ENCODE measurements at regions not wholly inside any gene's neighbourhood (a gene's known extent, or its start where the extent isn't known, plus 50 kb on each side); places are given as distances from the start of the nearest gene placed in this dataset.
A peak's percentile ranks its signal among the peaks of the same experiment; 100 is the strongest.
"Not testable (repeated sequence)": the region's sequence is repeated elsewhere in the genome, so short reads cannot be mapped to it uniquely, and the experiment has no call there.

DNA sequence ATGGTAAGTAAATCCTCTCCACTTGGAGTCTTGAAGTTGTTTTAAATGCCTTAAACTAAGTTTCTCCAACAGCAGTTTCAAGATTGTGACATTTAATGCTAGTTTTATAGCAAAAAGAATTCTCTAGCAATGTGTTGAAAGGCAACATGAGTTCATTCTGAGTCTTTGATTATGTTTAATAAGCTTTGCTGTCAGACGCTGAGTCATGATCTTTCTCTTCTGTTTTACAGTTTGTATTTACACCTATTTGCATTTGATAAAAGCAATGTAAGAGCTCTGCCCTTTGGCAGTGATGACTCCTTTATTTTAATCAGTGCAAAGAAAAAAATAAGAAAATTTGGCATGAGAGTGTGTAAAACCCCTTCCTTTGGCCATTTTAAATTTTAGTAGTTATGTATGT lies 497.7 kb downstream of the STK39 start:
- no peak for DNase-seq (ENCODE audit: low read depth)

DNA sequence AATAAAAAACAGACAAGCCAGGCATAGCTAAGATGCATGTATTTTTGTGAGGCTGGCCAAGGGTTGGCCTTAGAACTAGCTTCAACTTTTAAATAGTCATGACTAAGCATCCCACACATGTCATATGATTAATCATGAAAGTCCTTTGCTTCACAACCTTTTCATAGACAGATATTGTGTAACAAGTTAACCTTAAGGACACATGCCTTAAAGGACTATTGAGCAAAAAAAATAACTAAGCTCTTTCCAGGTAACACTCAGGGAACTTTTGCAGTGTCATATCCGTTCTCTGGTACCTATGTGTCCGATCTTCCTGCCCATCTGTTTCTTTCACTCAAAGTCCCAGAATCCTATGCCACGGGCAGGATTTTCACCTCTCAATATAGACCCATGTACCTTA lies 498.4 kb downstream of the STK39 start:
- no peak for DNase-seq (ENCODE audit: low read depth)

DNA sequence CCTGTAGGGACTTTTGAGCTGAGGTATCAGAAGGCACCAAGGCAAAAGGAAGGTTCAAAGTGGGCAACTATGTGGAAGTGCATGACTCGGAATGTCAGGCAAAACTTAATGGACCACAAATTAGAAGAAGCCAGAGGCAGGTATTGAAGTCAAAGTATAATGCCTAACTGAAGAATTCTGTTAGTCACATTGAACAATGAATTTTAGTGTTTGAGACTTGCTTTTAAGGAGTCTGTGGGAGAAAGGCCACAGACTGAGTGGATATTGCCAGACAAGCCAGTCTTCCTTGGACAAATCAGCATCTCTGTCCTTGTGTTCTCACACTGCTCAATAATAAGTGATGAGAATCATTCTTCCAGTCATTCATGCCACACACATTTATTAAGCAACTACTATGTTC lies 498.9 kb downstream of the STK39 start:
- no peak for DNase-seq (ENCODE audit: low read depth)

DNA sequence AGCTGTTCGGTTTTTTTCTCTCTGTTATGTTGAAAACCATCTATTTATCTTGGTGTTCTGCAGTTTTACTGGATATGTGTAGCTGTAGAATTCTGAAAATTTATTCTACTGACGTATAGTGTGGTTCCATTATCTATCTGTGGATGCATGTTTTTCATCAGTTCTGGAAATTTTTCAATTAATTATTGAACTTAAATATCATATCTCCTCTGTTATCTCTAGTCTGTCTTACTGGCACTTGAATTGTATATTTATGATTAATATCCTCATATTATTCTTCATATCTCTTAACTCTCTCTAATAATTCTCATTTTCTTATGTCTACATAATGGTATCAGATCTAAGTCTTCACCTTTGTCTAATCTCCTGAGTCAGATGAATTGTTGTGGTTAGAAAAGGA lies 501.7 kb downstream of the STK39 start:
- no peak for DNase-seq (ENCODE audit: low read depth)

DNA sequence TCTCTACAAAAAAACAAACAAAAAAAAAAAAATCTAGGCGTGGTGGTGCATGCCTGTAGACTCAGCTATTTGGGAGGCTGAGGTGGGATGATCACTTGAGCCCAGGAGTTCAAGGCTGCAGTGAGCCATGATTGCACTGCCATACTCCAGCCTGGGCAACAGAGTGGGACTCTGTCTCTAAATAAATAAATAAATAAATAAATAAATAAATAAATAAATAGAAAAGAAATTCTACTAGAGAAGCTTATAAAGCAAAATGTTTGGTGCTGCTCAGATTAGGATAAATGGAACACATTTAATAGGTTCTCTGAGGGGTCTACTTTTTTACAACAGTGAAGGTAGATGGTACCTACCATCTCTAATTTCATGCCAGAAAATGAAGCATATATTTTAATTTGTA lies 507.5 kb downstream of the STK39 start:
- not testable (repeated sequence) for DNase-seq (ENCODE audit: low read depth)

DNA sequence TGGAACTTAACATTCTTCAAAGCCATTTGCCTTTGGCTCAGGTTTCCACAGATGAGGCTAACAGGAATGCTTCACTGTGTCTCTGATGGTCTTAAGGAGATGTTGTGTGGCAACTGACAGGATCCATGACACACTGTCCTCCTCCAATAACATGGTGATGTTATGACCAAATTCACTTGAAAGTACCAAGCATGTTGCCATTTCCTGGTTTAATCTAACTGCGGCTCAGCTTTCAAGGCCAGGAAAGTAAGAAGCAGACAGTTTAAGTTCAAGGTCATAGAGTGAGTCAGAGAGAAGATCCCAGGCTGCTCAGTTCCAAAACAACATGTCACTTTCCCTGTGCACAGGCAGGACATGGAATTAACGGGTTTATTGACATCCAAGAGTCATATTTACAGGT lies 513.6 kb downstream of the STK39 start:
- DNase-seq (ENCODE audit: low read depth) = no peak

DNA sequence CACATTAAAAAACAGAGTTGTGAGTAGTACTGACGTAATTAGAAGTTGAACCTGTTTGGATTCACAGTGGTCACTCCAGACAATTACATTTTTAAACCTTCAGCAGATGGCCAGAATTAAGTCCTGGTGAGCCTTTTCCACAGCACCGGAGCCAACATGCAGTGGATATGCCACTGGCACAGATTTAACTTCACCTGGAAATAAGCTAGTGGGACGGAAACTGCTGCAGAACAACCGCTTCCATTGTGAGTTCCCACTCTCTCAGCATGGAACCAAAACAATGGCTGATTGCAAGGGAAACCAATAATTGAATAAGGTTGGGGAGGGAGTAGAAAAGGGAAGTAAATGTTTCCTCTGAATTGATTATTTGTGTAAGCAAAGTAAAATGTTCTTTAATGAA lies 515.1 kb downstream of the STK39 start:
- no peak for DNase-seq (ENCODE audit: low read depth)

DNA sequence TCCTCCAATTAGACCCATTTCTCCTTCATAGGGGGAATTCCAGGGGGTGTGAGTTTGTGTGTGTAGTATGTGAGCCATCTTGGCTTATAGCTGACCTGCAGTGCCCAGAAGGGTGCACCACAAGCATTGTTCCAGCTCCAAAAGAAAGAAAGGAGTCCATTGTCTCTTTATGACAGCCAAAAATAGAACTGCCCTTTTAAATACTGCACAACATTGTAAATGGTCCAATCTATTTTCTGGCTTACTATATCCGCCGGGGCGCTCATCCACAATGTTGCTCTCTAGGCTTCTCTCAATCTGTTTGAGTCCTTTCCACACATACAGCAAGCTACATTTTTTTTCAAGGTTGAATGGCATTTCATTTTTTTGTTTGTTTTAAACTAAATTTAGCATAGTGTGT lies 517.5 kb downstream of the STK39 start:
- DNase-seq (ENCODE audit: low read depth) = no peak

DNA sequence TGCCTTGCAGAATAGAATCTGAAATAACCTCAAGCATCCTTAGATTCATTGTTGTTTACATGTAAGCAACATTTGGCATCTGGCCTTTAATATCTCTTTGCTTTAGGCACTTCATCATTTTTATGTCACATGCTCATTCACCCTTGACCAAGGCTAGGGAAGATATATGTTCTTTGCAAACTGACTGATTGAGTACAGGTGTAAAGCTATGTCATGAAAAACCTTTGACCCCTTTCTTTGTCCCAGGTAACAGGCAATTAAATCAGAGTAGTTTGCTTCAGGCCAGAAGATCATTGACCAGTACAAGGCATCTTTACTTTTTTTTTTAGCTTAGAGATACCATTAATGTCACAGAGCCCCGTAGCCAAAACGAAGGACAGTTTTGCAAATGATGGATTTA lies 520.6 kb downstream of the STK39 start:
- no peak for DNase-seq (ENCODE audit: low read depth)

DNA sequence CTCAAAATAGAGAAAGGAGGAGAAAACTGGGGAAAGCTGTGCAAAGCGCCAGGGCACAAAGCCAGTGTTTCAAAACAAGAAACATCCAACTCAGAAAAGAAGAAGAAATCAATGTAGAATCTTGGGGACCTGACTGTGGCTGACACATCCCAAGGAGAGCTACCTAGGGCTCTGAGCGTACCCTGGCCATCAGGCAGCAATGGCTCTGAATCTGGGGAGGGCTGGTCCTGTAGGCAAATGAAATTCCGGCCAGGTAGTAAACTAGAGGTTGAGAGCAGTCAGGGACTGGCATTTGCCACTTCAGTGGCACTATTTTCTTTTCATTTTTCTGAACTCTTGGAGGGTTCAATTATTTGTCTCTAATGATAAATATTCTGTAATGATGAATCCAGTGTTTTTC lies 525.8 kb downstream of the STK39 start:
- DNase-seq (ENCODE audit: low read depth) = no peak

DNA sequence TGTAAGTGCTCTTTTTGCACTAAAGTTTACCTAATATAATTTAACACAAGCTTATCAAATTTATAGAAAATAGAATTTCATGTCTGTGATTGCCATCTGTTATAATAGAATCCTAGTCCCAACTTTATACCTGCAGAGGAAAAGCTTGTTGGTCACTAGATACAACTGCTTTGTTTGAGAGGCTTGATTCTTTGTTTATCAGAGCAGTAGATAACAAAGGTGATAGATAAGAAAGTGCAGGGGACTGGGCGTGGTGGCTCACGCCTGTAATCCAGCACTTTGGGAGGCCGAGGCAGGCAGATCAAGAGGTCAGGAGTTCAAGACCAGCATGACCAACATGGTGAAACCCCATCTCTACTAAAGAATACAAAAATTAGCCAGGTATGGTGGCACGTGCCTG lies 528.0 kb downstream of the STK39 start:
- DNase-seq (ENCODE audit: low read depth) = no peak

DNA sequence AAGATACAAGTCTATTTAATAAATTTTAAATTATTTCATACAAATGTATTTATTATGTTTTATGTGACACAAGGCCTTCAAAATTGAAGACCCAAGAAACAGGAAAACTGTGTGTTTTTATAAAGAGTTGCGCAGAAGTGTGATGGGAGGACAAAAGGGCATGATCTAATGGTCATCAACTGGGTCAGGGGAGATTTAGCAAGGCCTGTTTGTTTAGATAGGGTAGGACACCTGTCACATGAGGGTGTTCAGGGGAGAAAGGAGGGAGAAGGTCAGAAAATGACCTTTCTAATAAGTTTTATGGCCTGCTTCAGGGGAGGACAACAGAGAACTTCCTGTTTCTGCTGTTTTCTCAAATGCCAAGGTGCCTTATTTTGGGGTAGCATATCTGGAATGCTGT lies 528.8 kb downstream of the STK39 start:
- no peak for DNase-seq (ENCODE audit: low read depth)

DNA sequence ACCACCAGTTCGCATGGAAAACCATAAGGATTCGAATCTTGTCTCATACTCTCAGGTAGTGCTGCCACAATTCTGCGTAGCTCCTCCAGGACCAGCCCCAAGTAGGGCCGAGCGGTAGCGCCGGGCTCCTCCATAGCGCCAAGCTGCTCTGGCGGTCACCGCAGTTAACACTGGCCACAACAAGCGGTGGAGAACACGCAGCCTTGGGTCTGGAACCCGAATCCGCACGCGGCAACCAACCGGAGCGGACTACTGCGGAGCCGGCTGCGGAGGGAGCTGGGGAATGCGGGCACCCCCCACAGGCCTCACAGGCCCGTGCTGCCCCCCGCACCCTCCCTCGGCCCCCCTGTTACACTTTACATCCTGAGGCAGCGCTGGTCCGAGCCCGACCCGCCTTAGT lies 531.5 kb downstream of the STK39 start:
- no peak for DNase-seq (ENCODE audit: low read depth)

DNA sequence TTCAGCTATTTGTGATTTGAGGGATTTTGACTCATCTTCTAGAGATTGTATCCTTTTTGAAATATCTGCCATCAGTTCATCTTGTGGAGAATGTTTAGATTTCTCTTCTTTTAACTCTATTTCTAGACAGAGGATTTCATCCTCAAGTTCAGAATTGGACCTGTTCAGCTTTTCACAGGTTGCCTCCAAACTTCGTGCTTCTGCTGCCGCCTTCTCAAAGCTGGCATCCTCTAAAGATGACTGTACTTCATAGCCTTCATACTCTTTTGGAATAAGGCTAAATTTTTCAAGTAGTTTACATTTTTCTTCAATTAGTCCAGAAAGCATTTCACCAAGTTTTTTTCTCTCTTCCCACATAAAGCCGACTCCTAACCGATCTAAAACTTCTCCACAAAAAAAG lies 531.9 kb downstream of the STK39 start:
- not testable (repeated sequence) for DNase-seq (ENCODE audit: low read depth)

DNA sequence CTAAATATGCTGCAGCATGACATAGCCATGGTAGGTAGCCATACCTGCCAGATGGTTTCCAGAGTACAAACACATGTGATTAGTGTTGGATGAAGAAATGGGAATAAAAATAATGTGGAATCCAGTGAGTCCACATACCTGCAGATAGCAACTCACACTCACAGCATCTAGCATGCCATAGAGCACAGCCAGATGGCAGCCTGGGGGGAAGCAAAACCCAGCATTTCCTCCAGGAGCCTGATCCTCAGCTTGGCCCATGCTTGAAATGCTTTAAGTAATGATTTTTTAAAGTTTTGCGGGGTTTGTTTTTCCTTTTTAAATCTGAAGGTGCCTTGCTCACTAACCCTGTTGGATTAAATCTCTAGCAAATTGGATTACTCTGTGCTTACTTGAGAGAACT lies 535.1 kb downstream of the STK39 start:
- no peak for DNase-seq (ENCODE audit: low read depth)

DNA sequence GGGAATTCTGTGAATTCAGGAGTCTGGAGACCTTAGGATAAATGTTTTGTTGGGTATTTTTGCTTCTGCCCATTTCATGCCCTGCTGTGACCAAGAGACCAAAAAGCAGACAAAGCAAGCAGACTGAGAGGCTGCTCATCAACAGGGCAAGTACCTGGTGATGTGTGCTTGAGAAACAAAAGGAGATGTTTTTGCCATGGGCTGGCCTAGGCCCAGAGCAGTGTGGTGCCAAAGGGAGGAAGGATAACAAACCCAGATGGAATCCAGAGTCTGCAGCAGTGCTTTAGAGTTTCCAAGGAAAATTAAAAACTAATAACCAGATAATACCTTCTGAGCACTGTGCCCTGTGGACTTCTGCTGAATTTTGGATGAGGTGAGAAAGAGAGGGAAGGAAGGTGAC lies 538.4 kb downstream of the STK39 start:
- DNase-seq (ENCODE audit: low read depth) = no peak

DNA sequence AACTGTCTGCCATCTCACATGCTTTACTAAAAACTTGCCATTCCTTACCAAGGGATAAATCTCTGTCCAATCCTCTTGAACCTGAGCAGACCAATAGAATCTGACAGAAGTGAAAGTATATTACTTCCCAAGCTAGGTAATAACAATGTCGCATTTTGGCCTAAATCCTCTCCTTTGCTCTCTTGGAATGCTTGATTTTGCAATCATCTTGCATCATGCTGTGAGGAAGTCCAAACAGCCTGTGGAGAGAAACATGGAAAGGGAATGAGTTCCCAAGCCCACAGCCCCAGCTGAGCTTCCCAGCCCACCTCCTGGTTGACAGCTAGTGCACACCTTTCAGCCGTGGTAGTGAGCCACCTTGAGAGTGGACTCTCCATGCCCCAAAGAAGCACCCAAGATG lies 540.6 kb downstream of the STK39 start:
- DNase-seq (ENCODE audit: low read depth) = no peak

DNA sequence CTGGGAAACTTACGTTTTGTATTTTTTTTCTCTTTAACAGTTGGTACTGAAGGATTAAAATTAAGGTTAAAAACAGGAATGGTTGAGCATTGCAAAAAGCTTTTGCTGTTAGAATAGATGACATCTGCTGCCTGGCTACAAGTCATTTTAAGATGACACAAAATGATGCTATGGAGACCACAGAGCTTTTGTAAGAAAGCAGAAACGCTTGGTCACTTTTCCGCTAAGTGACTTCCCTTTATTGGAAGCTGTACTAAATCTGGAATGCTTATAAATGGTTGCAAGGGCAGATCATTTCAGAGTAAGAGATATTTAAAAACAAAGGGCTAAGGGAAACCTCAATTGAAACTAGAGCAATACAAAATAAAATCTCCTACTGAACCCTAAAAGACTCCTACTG lies 544.0 kb downstream of the STK39 start:
- DNase-seq (ENCODE audit: low read depth) = no peak

DNA sequence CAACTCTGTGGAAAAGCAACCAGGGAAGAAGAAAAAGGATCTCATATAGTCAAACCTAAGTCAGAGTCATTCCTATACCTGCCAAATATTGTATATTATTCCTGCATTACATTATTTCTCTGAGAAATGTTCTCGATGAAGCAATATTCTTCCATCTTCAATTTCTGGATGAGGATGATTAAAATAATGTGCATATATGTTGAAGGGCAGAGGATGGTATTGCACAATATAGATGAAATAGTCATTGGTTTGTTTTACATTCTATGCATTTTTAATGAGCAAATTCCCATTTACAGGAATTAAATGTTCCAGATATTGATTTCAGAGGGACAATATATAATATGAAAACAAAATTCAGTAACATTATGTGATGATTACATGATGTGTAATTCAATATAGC lies 545.2 kb downstream of the STK39 start:
- no peak for DNase-seq (ENCODE audit: low read depth)

DNA sequence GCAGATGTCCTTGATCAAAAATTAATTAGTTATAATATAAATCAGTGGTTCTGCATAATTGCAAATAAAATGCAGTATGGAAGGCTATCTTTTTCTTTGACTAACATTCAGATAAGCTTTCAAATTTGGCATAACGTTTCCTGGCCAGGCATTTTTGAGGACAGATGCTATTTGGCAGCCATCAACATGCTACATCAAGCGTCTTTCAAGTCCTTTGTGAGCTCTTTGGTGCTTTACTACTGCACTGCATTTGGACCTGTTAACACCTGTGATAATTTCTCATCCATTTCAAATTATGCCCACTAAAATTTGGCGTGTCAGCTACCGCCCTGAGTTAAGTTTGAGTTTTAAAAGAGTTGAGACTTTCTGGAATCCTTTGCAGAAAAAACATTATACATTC lies 545.7 kb downstream of the STK39 start:
- no peak for DNase-seq (ENCODE audit: low read depth)

DNA sequence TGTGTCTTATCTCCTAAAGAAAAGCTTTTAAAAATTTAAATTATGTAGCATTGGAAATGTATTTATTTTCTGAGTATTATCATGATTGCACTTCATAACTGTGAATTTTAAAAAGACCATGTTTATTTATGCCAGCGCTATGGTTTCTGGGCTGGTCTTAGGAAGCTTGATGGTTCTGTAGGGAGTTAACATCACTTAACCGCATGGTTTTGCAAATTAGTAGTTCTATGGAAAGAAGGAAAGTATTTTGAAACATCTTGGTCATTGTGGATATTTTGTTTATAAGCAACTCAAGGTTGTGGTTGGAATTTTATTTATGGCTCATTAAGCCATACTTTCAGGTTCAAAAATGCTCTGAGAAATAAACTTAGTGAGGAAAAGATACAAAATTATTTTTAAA lies 549.4 kb downstream of the STK39 start:
- peak; percentile 3 for DNase-seq (ENCODE audit: low read depth)

DNA sequence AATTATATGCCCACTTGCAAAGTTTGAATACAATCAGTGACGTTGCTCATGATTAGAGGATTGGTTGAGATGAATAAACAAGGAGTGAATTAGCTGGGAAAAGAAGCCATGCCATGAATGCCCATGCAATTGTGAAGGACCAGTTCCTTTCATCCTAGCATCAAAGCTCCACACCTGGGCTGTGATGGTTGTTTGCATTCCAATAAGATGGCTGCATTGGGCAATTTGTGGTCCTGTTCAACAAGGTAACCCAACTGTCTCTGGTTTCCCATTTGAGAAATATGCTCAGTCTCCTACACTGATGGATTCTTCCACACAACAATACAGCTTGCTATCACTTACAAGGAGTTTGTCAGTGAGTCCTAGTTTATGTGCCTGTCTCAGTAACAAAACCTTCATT lies 550.2 kb downstream of the STK39 start:
- DNase-seq (ENCODE audit: low read depth) = no peak

DNA sequence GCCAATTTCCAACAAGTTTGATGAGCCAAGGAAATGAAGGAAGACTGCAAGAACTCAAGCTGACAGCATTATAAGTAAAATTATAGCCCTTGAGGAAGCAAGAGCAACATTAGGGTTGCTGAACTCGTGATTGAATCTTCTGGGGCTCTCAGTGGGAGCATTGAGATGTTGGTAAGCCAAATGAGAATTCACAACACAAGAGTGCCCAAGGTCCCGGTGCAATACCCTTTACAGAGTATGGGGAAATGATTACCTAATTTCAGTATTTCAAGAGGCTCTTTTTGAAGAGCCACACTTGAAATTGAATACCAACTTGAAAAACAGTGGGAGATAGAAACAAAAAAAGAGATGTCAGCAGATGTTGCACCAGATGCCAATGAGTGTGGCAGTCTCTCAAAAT lies 554.5 kb downstream of the STK39 start:
- no peak for DNase-seq (ENCODE audit: low read depth)

DNA sequence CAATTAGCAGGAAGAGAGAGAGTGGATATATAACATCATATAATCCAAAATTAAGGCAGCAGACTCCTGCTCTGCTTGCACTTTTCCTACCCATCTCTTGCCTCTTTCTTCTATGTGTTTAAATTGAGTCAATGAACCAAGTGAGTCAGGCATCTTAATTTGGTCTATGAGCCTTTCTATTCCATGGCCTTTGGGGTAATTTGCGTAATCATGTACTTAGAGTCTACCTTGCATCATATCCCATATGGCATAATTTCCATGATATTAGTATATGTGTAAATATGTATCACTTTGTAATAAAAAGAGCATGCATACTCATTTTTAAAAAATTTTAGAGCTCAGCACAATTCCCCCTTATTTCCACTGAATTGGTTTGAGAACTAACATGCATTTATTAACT lies 555.2 kb downstream of the STK39 start:
- no peak for DNase-seq (ENCODE audit: low read depth)

DNA sequence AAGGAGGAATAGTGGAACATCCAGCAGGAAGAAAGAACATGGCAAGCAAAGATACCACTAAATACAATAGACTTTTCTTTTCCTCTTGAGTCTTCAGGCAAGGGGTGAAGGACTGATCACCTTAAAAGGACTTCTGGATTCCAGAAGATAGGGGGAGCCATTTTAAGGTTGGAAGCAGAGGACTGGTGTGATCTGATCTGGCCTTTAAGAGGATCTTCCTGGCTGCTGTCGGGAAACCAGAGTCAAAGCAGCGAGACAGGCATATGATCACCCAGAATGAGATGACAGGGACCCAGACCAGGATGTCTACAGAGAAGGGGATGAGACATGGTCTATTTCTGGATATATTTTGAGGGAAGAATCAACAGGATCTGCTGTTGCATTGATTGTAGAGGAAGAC lies 558.0 kb downstream of the STK39 start:
- DNase-seq (ENCODE audit: low read depth) = peak; percentile 3

Measured in M059J (cell line).